ENCODE measurements at regions not wholly inside any gene's neighbourhood (a gene's known extent, or its start where the extent isn't known, plus 50 kb on each side); places are given as distances from the start of the nearest gene placed in this dataset.

DNA sequence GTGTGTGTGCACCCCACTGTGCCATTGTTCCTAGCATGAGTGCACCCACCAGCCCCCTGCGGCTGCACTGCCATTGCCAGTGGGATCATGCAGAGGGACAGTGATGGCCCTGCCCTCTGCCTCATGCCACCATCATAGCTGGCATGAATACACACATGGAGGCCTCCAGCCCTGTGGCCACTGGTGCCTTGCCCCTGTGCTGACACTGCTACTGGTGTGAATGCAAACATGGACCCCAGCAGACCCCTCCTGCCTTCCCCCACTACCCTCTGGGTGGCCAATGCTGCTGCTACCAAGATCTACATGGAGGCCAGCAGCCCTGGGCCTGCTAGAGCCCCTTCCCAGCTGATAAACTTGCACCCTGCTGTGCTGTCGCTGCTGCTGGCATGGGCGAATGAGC lies 995.5 kb upstream of the GOT2 start:
- TF ChIP-seq POLR2A (IDR thresholded peaks at IDR 0.05) = no peak
- TF ChIP-seq, protein P1, sequence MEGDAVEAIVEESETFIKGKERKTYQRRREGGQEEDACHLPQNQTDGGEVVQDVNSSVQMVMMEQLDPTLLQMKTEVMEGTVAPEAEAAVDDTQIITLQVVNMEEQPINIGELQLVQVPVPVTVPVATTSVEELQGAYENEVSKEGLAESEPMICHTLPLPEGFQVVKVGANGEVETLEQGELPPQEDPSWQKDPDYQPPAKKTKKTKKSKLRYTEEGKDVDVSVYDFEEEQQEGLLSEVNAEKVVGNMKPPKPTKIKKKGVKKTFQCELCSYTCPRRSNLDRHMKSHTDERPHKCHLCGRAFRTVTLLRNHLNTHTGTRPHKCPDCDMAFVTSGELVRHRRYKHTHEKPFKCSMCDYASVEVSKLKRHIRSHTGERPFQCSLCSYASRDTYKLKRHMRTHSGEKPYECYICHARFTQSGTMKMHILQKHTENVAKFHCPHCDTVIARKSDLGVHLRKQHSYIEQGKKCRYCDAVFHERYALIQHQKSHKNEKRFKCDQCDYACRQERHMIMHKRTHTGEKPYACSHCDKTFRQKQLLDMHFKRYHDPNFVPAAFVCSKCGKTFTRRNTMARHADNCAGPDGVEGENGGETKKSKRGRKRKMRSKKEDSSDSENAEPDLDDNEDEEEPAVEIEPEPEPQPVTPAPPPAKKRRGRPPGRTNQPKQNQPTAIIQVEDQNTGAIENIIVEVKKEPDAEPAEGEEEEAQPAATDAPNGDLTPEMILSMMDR (IDR thresholded peaks at IDR 0.05 in 4 of 5, conservative IDR thresholded peaks at IDR 0.05 in 1 of 5) = no peak
